GM18502 (cell line): ENCODE measurements at regions not wholly inside any gene's neighbourhood (a gene's known extent, or its start where the extent isn't known, plus 50 kb on each side); places are given as distances from the start of the nearest gene placed in this dataset.
A peak's percentile ranks its signal among the peaks of the same experiment; 100 is the strongest.

Experiments
- ATAC-seq: cut with Tn5 transposase; IDR thresholded peaks from one replicate; pipeline ENCODE4 v1.9.1; 2021; ENCODE audit warnings: mild to moderate bottlenecking; ENCODE audit not compliant: unreplicated experiment, poor library complexity

DNA sequence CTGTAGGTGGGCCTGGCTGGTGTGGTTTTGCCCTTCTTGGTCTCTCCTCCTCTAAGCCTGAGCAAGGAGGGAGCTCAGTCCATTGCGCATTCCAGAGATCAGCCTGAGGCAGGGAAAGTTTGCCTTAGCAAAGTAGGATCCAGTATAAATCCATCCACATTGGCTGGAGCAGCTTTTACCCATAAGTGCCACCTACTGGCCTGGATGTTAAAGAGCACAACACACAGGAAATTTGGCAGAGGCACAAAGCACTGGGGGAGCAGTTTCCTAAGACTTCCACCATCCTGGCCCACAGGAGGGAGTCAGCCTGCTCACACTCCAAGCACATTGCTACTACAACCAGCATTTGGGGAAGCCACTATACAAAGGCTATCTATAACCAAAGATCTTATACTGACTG lies 1124.2 kb downstream of the SLITRK1 start:
- ATAC-seq, result no peak

- no peak for ATAC-seq
These were observed 1131.1 kb downstream of the SLITRK1 start for GRCh38 chr13:82751206-82751605.

GRCh38 chr13:82749551-82749950 lies 1132.7 kb downstream of the SLITRK1 start:
- no peak for ATAC-seq

DNA sequence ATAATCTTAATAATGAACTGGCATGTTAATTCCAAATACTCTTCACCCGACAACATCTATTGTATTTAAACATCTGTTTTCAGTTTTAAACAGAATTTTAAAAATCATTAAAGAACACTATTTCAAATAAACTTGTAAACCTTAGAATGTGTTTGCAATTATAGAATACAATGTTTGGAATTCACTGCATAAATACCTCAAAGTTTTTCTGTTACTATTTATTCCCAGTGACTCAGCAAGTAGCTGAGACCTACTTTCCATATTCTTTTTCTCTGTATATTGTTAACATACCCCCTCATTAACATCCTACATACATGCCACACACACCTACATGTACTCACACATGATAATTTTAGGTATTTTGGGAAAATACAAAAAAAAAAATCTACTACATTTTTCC lies 1134.3 kb downstream of the SLITRK1 start:
- ATAC-seq, result no peak

DNA sequence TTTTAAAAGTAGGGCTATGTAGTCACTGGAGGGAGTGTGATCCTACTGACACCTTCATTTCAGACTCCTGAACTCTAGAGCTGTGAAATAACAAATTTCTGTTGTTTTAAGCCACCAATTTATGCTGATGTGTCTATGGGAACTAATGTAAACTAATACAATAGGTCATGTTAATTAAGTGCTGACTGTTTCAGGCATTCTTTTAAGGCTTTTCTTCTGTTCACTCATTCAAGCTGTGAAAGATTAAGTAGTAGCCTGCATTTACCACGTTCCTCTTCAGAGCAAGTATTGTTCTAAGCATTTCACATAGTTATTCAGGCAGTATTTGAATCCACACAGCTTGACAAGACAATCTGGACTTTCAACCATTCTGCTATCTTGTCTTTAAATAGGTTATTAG lies 1135.0 kb downstream of the SLITRK1 start:
- ATAC-seq, result no peak

DNA sequence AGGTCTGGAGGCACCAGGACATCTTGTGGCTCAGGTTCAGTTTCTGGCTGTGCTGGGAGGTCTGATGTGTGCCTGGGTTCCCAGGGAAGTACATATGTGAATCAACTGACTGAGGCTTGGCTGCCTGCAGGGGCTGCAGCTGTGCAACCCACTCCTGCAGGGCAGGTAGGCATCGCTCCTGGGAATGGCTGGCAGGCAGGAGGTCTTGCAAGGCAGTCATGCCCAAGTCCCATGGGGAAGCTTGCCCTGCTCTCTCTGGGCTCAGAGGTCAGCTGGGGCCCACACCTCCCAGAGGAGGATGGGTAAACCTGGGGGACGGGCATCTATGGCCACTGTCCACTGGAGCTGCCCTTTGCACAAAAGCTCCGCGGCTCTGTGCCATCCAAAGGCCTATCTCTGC lies 1141.8 kb downstream of the SLITRK1 start:
- ATAC-seq, result no peak

GRCh38 chr13:82739881-82740280 lies 1142.4 kb downstream of the SLITRK1 start:
- no peak for ATAC-seq

DNA sequence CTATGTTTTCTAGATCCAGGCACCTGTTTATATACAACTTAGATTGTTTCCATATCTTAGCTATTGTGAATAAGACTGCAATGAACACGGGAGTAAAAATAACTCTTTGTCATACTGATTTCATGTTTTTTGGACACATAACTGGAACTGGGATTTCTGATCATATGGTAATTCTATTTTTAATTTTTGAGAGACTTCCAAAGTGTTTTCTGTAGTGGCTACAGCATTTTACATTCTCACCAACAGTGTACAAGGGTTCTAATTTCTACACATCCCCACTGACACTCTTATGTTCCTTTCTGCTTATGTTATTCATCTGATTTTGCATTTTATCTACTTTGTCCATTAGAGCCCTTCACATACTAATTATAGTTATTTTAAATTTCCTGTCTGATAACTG lies 1152.9 kb downstream of the SLITRK1 start:
- no peak for ATAC-seq

DNA sequence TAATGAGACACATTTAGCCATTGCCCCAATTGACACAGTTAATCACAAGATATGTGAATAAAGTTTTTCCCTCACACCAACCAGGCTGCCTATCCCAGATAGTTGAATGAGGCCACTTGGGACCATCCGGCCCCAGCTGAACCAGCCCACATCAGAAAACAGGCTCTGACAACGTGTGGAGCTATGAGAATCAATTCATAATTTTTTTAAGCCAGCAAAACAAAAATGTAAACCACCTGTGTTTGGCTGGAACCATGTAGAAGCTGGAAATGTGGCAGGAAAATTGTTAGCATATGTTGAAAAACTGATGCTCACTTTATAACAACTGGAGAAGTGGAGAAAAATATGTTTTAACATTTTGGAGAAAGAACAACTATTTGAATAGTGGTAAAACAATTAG lies 1161.3 kb downstream of the SLITRK1 start:
- no peak for ATAC-seq

GRCh38 chr13:82719987-82720386 lies 1162.3 kb downstream of the SLITRK1 start:
- ATAC-seq, result no peak

DNA sequence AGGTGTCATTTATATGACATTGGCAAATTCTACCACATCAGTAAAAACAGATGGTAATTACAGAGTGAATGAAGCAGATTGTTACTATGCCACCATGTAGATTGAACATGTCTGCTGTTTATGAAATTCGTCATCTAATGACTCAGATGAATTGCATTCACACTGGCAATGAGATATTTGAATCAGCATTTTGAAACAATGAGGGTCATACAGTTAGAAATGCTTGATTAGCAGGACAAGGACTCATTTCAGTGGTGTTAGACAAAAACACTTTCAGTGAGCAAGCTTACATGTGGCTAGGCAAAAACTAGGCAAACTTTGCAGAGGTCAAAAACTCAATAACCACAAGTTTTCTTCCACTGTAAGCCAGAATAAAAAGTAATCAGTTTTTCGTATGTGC lies 1165.0 kb downstream of the SLITRK1 start:
- no peak for ATAC-seq

- no peak for ATAC-seq
These were observed 1168.4 kb downstream of the SLITRK1 start for GRCh38 chr13:82713687-82714405.

DNA sequence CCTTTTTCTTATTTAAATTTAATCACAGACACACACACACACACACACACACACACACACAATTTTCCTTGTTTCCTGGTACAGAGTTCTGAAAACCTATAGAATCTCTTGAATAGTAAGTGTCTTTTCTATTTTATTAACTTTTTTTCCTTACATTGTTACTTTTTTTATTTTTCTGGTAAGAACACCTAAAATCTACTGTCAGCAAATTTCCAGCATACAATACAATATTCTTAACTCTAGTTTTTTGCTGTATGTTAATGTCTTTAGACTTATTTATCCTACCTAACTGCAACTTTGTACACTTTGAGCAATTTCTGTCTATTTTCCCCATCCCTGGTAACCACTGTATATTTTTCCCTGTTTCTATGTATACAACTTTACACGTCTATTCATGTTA lies 1179.8 kb downstream of the SLITRK1 start:
- no peak for ATAC-seq

GRCh38 chr13:82701020-82701419 lies 1181.3 kb downstream of the SLITRK1 start:
- no peak for ATAC-seq

DNA sequence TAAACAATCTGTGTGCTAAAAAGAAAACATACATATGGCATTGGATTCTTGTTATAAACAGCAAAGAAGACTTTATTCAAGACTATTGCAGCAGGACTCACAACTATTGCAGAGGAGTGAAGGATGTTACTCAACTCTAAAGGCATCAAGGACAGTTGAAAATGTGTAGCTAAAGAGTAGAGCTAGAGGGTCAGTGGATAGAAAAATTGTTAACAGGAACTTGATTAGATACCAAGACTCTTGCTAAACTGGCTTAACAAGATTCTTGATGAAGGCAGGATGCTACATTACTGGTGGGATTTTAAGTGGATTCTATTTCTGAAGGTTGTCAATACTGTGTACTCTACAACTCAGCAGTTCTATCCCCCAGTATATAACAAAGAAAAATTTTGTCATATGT lies 1183.3 kb downstream of the SLITRK1 start:
- ATAC-seq, result no peak

DNA sequence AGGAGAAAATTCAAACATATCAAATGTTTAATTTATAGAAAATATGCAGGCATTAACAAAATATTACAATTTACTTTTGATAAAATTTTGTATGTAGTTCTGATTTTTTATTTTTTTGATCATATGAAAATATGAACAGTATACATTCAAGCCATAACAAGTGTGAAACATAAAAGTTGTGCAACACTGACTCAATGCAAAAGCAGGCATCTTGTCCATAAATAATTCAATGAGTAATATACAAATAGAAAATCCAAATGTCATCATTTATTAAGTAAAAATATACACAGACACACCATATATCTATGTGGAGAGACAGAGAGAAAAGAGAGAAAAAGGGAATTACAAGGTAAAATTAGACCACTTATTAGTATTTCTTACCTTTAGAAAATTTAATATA lies 1183.9 kb downstream of the SLITRK1 start:
- ATAC-seq, result no peak

- ATAC-seq, result no peak
These were observed 1188.7 kb downstream of the SLITRK1 start for GRCh38 chr13:82693607-82694006.

DNA sequence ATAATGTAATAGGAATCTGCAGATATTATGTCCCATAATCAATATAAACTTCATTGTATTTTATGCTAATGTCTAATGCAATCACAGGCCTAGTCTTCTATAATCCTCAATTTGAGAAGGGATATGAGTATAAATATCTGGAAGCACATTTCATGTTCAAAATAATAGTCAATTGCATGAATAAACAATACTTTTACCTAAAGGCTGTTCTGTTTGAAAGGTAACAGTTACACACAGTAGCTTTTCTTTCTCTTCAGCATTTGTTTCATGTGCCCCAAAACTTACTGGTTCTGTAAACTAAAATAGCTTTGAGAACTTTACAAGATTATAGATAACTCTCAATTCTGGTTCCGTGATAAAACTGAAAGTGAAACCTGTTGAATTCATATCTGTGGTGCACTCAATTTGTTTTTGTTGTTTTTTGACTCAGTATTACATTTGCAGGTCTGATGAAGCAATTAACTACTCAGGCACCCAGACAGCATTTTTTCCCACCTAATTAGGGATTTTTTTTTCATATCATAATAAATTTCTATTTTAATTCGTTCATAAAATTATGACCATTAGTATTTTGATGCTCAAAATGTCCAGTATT lies 1193.8 kb downstream of the SLITRK1 start:
- ATAC-seq, result peak; percentile 84

GRCh38 chr13:82687884-82688283 lies 1194.4 kb downstream of the SLITRK1 start:
- no peak for ATAC-seq

GRCh38 chr13:82681535-82681934 lies 1200.7 kb downstream of the SLITRK1 start:
- ATAC-seq, result no peak

- no peak for ATAC-seq
These were observed 1204.2 kb downstream of the SLITRK1 start for GRCh38 chr13:82678052-82678451.

- ATAC-seq, result no peak
These were observed 1207.2 kb downstream of the SLITRK1 start for GRCh38 chr13:82675024-82675423.
